ENCODE measurements at regions not wholly inside any gene's neighbourhood (a gene's known extent, or its start where the extent isn't known, plus 50 kb on each side); places are given as distances from the start of the nearest gene placed in this dataset.
"Not testable (repeated sequence)": the region's sequence is repeated elsewhere in the genome, so short reads cannot be mapped to it uniquely, and the experiment has no call there.

GRCh38 chr3:128548426-128549282 lies 55.7 kb upstream of the GATA2 start:
- DNase-seq, result no peak

- DNase-seq, result no peak
Observed at GRCh38 chr3:128548021-128548420, 55.0 kb upstream of the GATA2 start.

GRCh38 chr3:128547368-128547987 lies 54.5 kb upstream of the GATA2 start:
- DNase-seq, result no peak

- no peak for DNase-seq
Observed at GRCh38 chr3:128546646-128547045, 53.6 kb upstream of the GATA2 start.

GRCh38 chr3:128545120-128545752 lies 52.2 kb upstream of the GATA2 start:
- no peak for DNase-seq

GRCh38 chr3:128544190-128544589 lies 51.2 kb upstream of the GATA2 start:
- DNase-seq, result no peak

GRCh38 chr3:128543570-128544174 lies 50.7 kb upstream of the GATA2 start:
- DNase-seq, result not testable (repeated sequence)
